Ishikawa (cell line): ENCODE measurements at regions not wholly inside any gene's neighbourhood (a gene's known extent, or its start where the extent isn't known, plus 50 kb on each side); places are given as distances from the start of the nearest gene placed in this dataset.

Experiments
- CEBPB ChIP-seq: IDR thresholded peaks from 2 replicates; pipeline ENCODE4 v1.6.1; 2012
- CREB1 ChIP-seq: IDR thresholded peaks from 2 replicates; pipeline ENCODE4 v1.6.1; 2012; ENCODE audit warnings: low read depth
- EGR1 ChIP-seq: IDR thresholded peaks from 2 replicates; pipeline ENCODE4 v1.6.1; 2012
- EP300 ChIP-seq: IDR thresholded peaks from 2 replicates; pipeline ENCODE4 v1.6.1; 2012; ENCODE audit warnings: borderline replicate concordance
- FOXM1 ChIP-seq: IDR thresholded peaks from 2 replicates; pipeline ENCODE4 v1.6.1; 2012; ENCODE audit warnings: low read depth, borderline replicate concordance
- MAX ChIP-seq: IDR thresholded peaks from 2 replicates; pipeline ENCODE4 v1.6.1; 2012
- NFIC ChIP-seq: IDR thresholded peaks from 2 replicates; pipeline ENCODE4 v1.6.1; 2012
- RAD21 ChIP-seq: IDR thresholded peaks from 2 replicates; pipeline ENCODE4 v1.6.1; 2012; ENCODE audit warnings: low read depth
- REST ChIP-seq: IDR thresholded peaks from 2 replicates; pipeline ENCODE4 v1.6.1; 2012; ENCODE audit warnings: low read depth, mild to moderate bottlenecking
- TAF1 ChIP-seq: IDR thresholded peaks from 2 replicates; pipeline ENCODE4 v1.6.1; 2012; ENCODE audit warnings: low read depth, mild to moderate bottlenecking
- TCF12 ChIP-seq: IDR thresholded peaks from 2 replicates; pipeline ENCODE4 v1.6.1; 2012; ENCODE audit warnings: low read depth
- TEAD4 ChIP-seq: IDR thresholded peaks from 2 replicates; pipeline ENCODE4 v1.6.1; 2012
- USF1 ChIP-seq: IDR thresholded peaks from 2 replicates; pipeline ENCODE4 v1.6.1; 2012
- YY1 ChIP-seq: IDR thresholded peaks from 2 replicates; pipeline ENCODE4 v1.6.1; 2012; ENCODE audit warnings: low read depth
- ZBTB7A ChIP-seq: IDR thresholded peaks from 2 replicates; pipeline ENCODE4 v1.6.1; 2012; ENCODE audit warnings: low read depth

GRCh38 chr1:201689647-201690046 lies 139.3 kb upstream of the IPO9 start:
- TF ChIP-seq NFIC (no peak), RAD21 (no peak), TCF12 (no peak), CEBPB (no peak), CREB1 (no peak), MAX (no peak), FOXM1 (no peak), EGR1 (no peak), EP300 (no peak), REST (no peak), YY1 (no peak), ZBTB7A (no peak), TAF1 (no peak), TEAD4 (no peak), USF1 (no peak)

- TF ChIP-seq EP300 (no peak), TAF1 (no peak)
Measured at GRCh38 chr1:201690528-201690927, 138.4 kb upstream of the IPO9 start.

GRCh38 chr1:201691716-201692554 lies 137.0 kb upstream of the IPO9 start:
- no peak for TF ChIP-seq TCF12
- no peak for TF ChIP-seq TEAD4
- TF ChIP-seq USF1 = no peak
- TF ChIP-seq CEBPB = no peak
- no peak for TF ChIP-seq YY1
- TF ChIP-seq CREB1 = no peak
- no peak for TF ChIP-seq TAF1
- TF ChIP-seq ZBTB7A = no peak
- TF ChIP-seq REST = no peak

- no peak for TF ChIP-seq CEBPB
- TF ChIP-seq TEAD4 = no peak
- TF ChIP-seq EGR1 = no peak
- no peak for TF ChIP-seq TAF1
- no peak for TF ChIP-seq FOXM1
- TF ChIP-seq NFIC = no peak
- no peak for TF ChIP-seq RAD21
- no peak for TF ChIP-seq CREB1
- no peak for TF ChIP-seq ZBTB7A
- no peak for TF ChIP-seq USF1
- TF ChIP-seq REST = no peak
- no peak for TF ChIP-seq TCF12
- no peak for TF ChIP-seq YY1
- TF ChIP-seq EP300 = no peak
- no peak for TF ChIP-seq MAX
Measured at GRCh38 chr1:201692555-201693394, 136.2 kb upstream of the IPO9 start.
